NCI-H526 treated with DMSO at 0.1 percent for 48 hours (cell line): ENCODE measurements at regions not wholly inside any gene's neighbourhood (a gene's known extent, or its start where the extent isn't known, plus 50 kb on each side); places are given as distances from the start of the nearest gene placed in this dataset.

Experiments
- DNase-seq: peaks from one replicate; lab custom pipeline; 2025; lab: John Stamatoyannopoulos, UW

- DNase-seq, result no peak
Measured at GRCh38 chr7:13293264-13294002, 606.0 kb downstream of the ARL4A start.

DNA sequence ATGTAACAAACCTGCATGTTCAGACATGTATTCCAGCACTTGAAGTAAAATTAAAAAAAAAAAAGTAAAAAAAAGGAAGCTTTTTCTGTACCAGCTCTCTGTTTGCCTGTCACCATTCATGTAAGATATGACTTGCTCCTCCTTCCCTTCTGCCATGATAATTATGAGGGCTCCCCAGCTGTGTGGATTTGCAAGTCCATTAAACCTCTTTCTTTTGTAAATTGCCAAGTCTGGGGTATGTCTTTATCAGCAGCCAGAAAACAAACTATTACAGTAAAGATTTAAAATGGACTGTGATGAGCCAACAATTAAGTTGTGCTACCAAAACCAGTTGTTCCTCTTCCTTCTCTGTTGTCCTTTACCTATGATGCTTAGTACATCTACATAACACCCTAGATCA is 619.6 kb downstream of the ARL4A start:
- no peak for DNase-seq

DNA sequence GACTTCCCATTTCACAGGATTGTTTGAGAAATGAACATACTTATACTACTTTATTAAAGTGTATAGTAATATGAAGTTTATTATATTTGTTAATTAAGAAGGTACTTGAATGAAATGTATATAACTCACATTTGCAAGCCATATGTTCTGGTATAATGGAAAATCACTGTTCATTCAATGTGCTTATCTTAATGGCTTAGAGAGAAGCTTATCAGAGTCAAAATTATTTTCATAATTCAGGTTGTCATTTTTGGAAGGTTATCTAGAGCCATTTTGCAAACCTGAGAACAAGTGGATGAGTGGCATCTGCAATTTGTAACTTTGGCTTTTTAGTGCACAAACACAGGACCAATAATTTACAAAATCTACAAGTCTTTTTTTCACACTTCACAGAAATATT is 621.0 kb downstream of the ARL4A start:
- no peak for DNase-seq

- no peak for DNase-seq
Measured at GRCh38 chr7:13309535-13309934, 622.1 kb downstream of the ARL4A start.

DNA sequence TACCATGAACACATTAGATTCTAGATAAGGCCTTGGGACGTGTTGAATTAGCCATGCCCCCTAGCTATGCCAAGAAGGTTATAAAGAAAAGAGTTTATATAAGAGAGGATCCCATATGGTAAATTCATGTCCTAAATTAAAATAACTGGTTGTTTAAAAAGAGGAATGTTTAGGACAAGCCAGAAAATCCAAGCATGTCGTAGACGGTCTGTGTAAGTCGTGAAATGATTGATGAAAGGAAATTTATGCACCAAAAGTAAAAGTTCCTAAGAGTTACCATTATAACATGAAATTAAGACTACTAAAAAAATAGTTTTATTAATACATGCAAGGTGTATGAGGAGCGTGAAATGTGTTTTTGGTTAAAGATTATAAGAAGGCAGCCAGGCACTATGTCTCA is 624.9 kb downstream of the ARL4A start:
- DNase-seq, result no peak

DNA sequence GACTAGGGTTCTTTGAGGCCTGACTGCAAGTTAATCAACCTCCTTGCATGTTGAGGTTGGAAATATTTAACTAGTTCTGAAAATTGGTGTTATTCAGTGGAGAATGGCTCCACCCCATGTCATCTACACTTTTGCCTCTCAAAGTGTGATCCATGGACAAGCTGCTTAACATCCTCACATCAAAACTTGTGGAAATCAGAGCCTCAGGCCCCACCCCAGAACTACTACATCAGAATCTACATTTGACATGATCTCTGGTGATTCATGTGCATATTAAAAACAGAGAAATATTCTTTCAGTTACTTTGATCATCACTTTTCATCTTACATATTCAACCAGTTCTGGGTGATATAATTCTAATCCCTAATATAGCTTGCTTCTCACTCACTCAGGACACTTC is 632.9 kb downstream of the ARL4A start:
- no peak for DNase-seq

- no peak for DNase-seq
Measured at GRCh38 chr7:13321316-13321715, 633.9 kb downstream of the ARL4A start.

GRCh38 chr7:13322126-13322525 is 634.7 kb downstream of the ARL4A start:
- no peak for DNase-seq

GRCh38 chr7:13327669-13328068 is 640.2 kb downstream of the ARL4A start:
- no peak for DNase-seq

DNA sequence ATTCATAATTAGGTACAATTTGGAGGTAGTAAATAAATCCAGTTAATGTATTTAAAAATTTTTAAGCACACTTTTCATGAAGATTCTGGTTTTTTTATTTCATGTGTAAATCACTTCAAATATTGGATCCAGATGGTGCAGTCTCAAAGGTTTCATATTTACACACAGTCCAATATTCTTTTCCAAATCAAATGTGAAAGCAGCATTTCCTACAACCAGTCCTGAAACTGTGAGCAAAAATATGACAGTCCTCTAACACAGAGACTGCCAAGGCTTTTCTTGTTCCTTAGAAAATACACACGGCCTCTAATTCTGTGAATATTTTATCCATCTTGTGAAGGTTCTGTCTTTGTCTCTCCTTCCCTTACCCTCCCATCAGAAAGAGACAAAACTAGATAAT is 645.9 kb downstream of the ARL4A start:
- no peak for DNase-seq

- no peak for DNase-seq
Measured at GRCh38 chr7:13336227-13336626, 648.8 kb downstream of the ARL4A start.

- no peak for DNase-seq
Measured at GRCh38 chr7:13352677-13353076, 636.8 kb downstream of the ETV1 start.

GRCh38 chr7:13359656-13360055 is 629.8 kb downstream of the ETV1 start:
- DNase-seq, result no peak

DNA sequence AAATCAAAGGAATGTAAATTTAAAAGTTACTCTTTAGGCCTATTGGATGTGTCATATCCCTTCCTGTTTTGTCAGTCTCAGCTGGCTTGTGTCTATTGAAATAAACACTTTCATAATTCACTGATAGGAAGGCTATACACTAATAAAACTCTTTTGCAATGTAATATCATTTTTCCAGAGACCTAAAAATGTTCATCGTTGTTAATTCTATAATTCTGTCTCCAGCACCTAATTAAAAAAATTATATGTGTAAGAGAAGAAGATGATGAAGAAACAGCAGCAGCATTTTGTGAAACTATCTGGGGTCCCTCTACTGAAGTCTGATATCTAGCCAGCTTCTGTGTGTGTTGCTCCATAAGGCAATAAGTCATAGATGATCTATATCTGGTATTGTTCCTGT is 602.7 kb downstream of the ETV1 start:
- DNase-seq, result no peak

GRCh38 chr7:13407911-13408310 is 581.6 kb downstream of the ETV1 start:
- no peak for DNase-seq

- DNase-seq, result no peak
Measured at GRCh38 chr7:13411151-13411550, 578.3 kb downstream of the ETV1 start.

- DNase-seq, result no peak
Measured at GRCh38 chr7:13411636-13412035, 577.8 kb downstream of the ETV1 start.

GRCh38 chr7:13414181-13414580 is 575.3 kb downstream of the ETV1 start:
- DNase-seq, result no peak

DNA sequence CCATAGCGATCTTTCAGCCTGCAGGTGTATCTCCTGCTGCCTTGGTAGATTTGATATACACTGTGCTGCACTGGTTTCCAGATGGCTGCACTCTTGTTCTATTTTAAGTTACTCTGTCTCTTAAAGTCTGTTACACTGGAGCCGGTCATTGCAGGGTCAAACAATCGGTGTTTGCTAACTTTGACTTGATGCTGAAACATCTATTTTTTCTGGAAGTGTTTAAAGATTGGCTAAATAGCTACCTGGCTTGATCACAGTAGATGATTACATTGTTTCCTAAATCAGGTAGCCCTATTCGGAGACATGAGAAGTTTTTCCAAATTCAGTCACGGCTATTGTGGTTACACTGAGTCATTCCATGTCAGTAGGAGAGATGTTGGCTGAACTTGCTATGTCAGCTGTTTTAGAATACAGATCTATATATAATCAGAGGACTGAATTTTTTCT is 574.8 kb downstream of the ETV1 start:
- DNase-seq, result no peak

DNA sequence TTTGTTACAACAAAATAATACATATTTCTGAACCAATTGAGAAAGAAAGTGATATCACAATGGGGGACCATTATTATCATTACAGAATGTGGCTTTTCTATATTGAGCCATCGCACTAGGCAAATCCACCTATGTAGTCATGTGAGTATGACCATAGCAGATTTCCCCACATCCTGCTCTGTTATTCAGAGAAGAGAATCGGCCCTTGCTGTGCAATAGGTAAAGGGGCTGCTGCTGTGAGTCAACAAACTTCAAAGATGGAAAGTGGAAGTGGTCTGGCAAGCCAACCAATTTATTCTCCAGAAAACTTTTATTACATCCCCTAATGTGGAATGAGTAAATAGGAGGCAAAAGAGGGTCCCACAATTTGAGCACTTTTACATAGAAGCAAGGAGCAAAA is 573.4 kb downstream of the ETV1 start:
- DNase-seq, result no peak

- DNase-seq, result no peak
Measured at GRCh38 chr7:13416544-13416943, 572.9 kb downstream of the ETV1 start.

DNA sequence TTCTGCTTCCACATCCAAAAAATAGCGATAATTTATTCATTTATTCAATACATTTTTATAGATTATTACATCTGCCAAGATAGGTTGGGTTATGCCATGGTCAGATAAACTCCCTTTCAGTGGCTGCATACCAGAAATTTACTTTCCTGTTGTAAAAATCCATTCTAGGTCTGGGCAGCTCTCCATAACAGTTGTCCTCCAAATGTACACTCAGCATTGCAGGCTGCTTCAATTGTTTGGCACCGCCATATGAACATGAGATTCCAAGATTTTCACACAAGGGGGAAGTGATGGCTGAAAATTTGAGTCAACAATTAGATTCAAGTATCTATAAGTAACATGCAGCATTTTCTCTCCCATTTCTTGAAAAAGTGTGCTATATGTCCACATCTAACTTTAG is 568.7 kb downstream of the ETV1 start:
- DNase-seq, result no peak

- DNase-seq, result no peak
Measured at GRCh38 chr7:13421776-13422175, 567.7 kb downstream of the ETV1 start.

GRCh38 chr7:13433946-13434345 is 555.5 kb downstream of the ETV1 start:
- no peak for DNase-seq
